Activated gamma-delta T cell treated with Interleukin-2 at 50 U/mL for 16 hours (primary cell): ENCODE measurements at regions not wholly inside any gene's neighbourhood (a gene's known extent, or its start where the extent isn't known, plus 50 kb on each side); places are given as distances from the start of the nearest gene placed in this dataset.
"Not testable (repeated sequence)": the region's sequence is repeated elsewhere in the genome, so short reads cannot be mapped to it uniquely, and the experiment has no call there.

Experiments
- DNase-seq: peaks from one replicate; pipeline ENCODE4 v3.0.0-alpha.2; 2020

GRCh38 chr3:153448151-153448829, 286.3 kb downstream of the RAP2B start:
- no peak for DNase-seq

GRCh38 chr3:153456833-153457545, 295.0 kb downstream of the RAP2B start:
- no peak for DNase-seq

- DNase-seq = no peak
These were observed 296.9 kb downstream of the RAP2B start for GRCh38 chr3:153458881-153459280.

- no peak for DNase-seq
These were observed 300.5 kb downstream of the RAP2B start for GRCh38 chr3:153462545-153462944.

- DNase-seq = no peak
These were observed 301.9 kb downstream of the RAP2B start for GRCh38 chr3:153463895-153464294.

- no peak for DNase-seq
These were observed 307.1 kb downstream of the RAP2B start for GRCh38 chr3:153469162-153469561.

- DNase-seq = no peak
These were observed 322.8 kb downstream of the RAP2B start for GRCh38 chr3:153484842-153485241.

GRCh38 chr3:153495422-153495821, 333.4 kb downstream of the RAP2B start:
- no peak for DNase-seq

- no peak for DNase-seq
These were observed 340.7 kb downstream of the RAP2B start for GRCh38 chr3:153502682-153503081.

- DNase-seq = no peak
These were observed 341.8 kb downstream of the RAP2B start for GRCh38 chr3:153503873-153504272.

- DNase-seq = not testable (repeated sequence)
These were observed 344.2 kb downstream of the RAP2B start for GRCh38 chr3:153506205-153506604.

GRCh38 chr3:153506686-153507085, 344.7 kb downstream of the RAP2B start:
- DNase-seq = not testable (repeated sequence)

- DNase-seq = no peak
These were observed 351.2 kb downstream of the RAP2B start for GRCh38 chr3:153513236-153513635.

- no peak for DNase-seq
These were observed 366.4 kb downstream of the RAP2B start for GRCh38 chr3:153528473-153528872.

GRCh38 chr3:153539263-153539662, 377.2 kb downstream of the RAP2B start:
- DNase-seq = no peak

- DNase-seq = no peak
These were observed 383.4 kb downstream of the RAP2B start for GRCh38 chr3:153545471-153545870.

GRCh38 chr3:153547970-153548369, 385.9 kb downstream of the RAP2B start:
- no peak for DNase-seq

GRCh38 chr3:153549686-153550085, 387.7 kb downstream of the RAP2B start:
- not testable (repeated sequence) for DNase-seq

GRCh38 chr3:153551536-153552285, 389.7 kb downstream of the RAP2B start:
- DNase-seq = no peak

- DNase-seq = no peak
These were observed 391.0 kb downstream of the RAP2B start for GRCh38 chr3:153552887-153553604.

GRCh38 chr3:153553605-153553945, 391.5 kb downstream of the RAP2B start:
- no peak for DNase-seq

GRCh38 chr3:153555919-153556318, 393.9 kb downstream of the RAP2B start:
- DNase-seq = no peak

- not testable (repeated sequence) for DNase-seq
These were observed 397.3 kb downstream of the RAP2B start for GRCh38 chr3:153559366-153559765.
